IMR-90 (cell line): ENCODE measurements at regions not wholly inside any gene's neighbourhood (a gene's known extent, or its start where the extent isn't known, plus 50 kb on each side); places are given as distances from the start of the nearest gene placed in this dataset.

Source experiments
- ATAC-seq: fragments of 200-7000 bp; cut with Tn5 transposase; 2 replicates; pipeline ENCODE4 v1.9.1; 2020; ENCODE audit warnings: low read depth, mild to moderate bottlenecking, moderate library complexity
- BruUV-seq: library from RNA; stranded (reverse); fragments of 400-500 nt; replicated peaks from 2 replicates; lab custom pipeline; 2021; lab: Mats Ljungman, UMichigan
- CTCF ChIA-PET: fragments of 300-600 bp; formaldehyde crosslinking; extraction: SDS; loops from one replicate; lab custom pipeline; 2021; ENCODE audit warnings: antibody characterized with exemption; lab: Yijun Ruan, JAX
- POLR2A ChIA-PET: fragments of 300-600 bp; sonication (Branson Sonifier 250); formaldehyde crosslinking; loops from one replicate; lab custom pipeline; 2022; ENCODE audit warnings: antibody characterized with exemption; ENCODE audit not compliant: unreplicated experiment; lab: Charles Lee
- DNase-seq: peaks from one replicate; pipeline ENCODE4 v3.0.0; 2013
- H2AFZ ChIP-seq: replicated peaks from 2 replicates; pipeline ENCODE3; 2013; ENCODE audit warnings: low read length, mild to moderate bottlenecking; ENCODE audit not compliant: poor library complexity
- H2AK5ac ChIP-seq: 2 replicates; pipeline ENCODE4 v1.6.1; 2013; ENCODE audit warnings: low read depth, low read length, inconsistent platforms
- H2AK9ac ChIP-seq: replicated peaks from 2 replicates; pipeline ENCODE3; 2013; ENCODE audit warnings: mild to moderate bottlenecking, low read depth, low read length, moderate library complexity; ENCODE audit not compliant: poor library complexity
- H2BK120ac ChIP-seq: 2 replicates; pipeline ENCODE4 v1.6.1; 2013; ENCODE audit warnings: low read depth, low read length, inconsistent platforms
- H2BK15ac ChIP-seq: 3 replicates; pipeline ENCODE4 v1.6.1; 2013; ENCODE audit warnings: low read depth, low read length, inconsistent platforms
- H2BK20ac ChIP-seq: 2 replicates; pipeline ENCODE4 v1.6.1; 2013; ENCODE audit warnings: low read depth, mild to moderate bottlenecking, inconsistent platforms, low read length, moderate library complexity
- H2BK5ac ChIP-seq: 2 replicates; pipeline ENCODE4 v1.6.1; 2013; ENCODE audit warnings: mild to moderate bottlenecking, low read depth, low read length, inconsistent platforms; ENCODE audit not compliant: poor library complexity, severe bottlenecking
- H3K14ac ChIP-seq: replicated peaks from 2 replicates; pipeline ENCODE4 v1.6.1; 2013; ENCODE audit warnings: low read depth, low read length, inconsistent platforms
- H3K18ac ChIP-seq: 2 replicates; pipeline ENCODE4 v1.6.1; 2013; ENCODE audit warnings: low read depth, low read length, control low read depth
- H3K23ac ChIP-seq: 2 replicates; pipeline ENCODE4 v1.6.1; 2013; ENCODE audit warnings: low read depth, low read length, inconsistent platforms
- H3K27ac ChIP-seq: 2 replicates; pipeline ENCODE4 v1.5.1; 2013; ENCODE audit warnings: mild to moderate bottlenecking, control low read depth, low read length; ENCODE audit not compliant: insufficient read depth
- H3K27me3 ChIP-seq: 2 replicates; pipeline ENCODE4 v1.6.1; 2013; ENCODE audit warnings: low read length; ENCODE audit not compliant: control insufficient read depth, insufficient read depth
- H3K36me3 ChIP-seq: 2 replicates; pipeline ENCODE4 v1.6.1; 2013; ENCODE audit warnings: low read length, mixed read lengths; ENCODE audit not compliant: control insufficient read depth, insufficient read depth
- H3K4ac ChIP-seq: 2 replicates; pipeline ENCODE4 v1.6.1; 2013; ENCODE audit warnings: low read depth, low read length, inconsistent platforms
- H3K4me1 ChIP-seq: 2 replicates; pipeline ENCODE4 v1.6.1; 2013; ENCODE audit warnings: low read length, mixed read lengths; ENCODE audit not compliant: control insufficient read depth, insufficient read depth
- H3K4me2 ChIP-seq: 2 replicates; pipeline ENCODE4 v1.6.1; 2013; ENCODE audit warnings: low read depth, mild to moderate bottlenecking, control low read depth, low read length, moderate library complexity
- H3K4me3 ChIP-seq: 2 replicates; pipeline ENCODE4 v1.5.1; 2013; ENCODE audit warnings: low read depth, mild to moderate bottlenecking, control low read depth, low read length, moderate library complexity; ENCODE audit not compliant: insufficient read depth
- H3K56ac ChIP-seq: 2 replicates; pipeline ENCODE4 v1.6.1; 2013; ENCODE audit warnings: low read length, inconsistent platforms; ENCODE audit not compliant: insufficient read depth; ENCODE audit errors: extremely low read depth
- H3K79me1 ChIP-seq, 2 experiments: 2 replicates each; pipeline ENCODE4 v1.6.1; 2013; ENCODE audit warnings: low read length in 2 of 2, inconsistent platforms in 1 of 2, low read depth in 1 of 2
- H3K9ac ChIP-seq: 2 replicates; pipeline ENCODE4 v1.6.1; 2013; ENCODE audit warnings: low read depth, low read length, control low read depth
- H3K9me1 ChIP-seq: 2 replicates; pipeline ENCODE4 v1.6.1; 2013; ENCODE audit warnings: low read length, inconsistent platforms; ENCODE audit not compliant: insufficient read depth
- H3K9me3 ChIP-seq: 2 replicates; pipeline ENCODE4 v1.6.1; 2013; ENCODE audit warnings: low read length; ENCODE audit not compliant: control insufficient read depth, insufficient read depth
- H4K20me1 ChIP-seq: 2 replicates; pipeline ENCODE4 v1.6.1; 2013; ENCODE audit warnings: low read length, inconsistent platforms; ENCODE audit not compliant: insufficient read depth
- H4K5ac ChIP-seq: 2 replicates; pipeline ENCODE4 v1.6.1; 2013; ENCODE audit warnings: mild to moderate bottlenecking, low read depth, low read length, control low read depth
- H4K8ac ChIP-seq, 2 experiments: 2 replicates each; pipeline ENCODE4 v1.6.1; 2013; ENCODE audit warnings: low read depth in 2 of 2, low read length in 2 of 2, control low read depth in 1 of 2, inconsistent platforms in 1 of 2
- H4K91ac ChIP-seq: 2 replicates; pipeline ENCODE4 v1.6.1; 2013; ENCODE audit warnings: low read depth, low read length, inconsistent platforms; ENCODE audit not compliant: insufficient read depth
- CEBPB ChIP-seq: IDR thresholded peaks from 2 replicates; pipeline ENCODE4 v1.6.1; 2012; ENCODE audit warnings: low read depth, low read length, improper control_type of control experiment
- CHD1 ChIP-seq: IDR thresholded peaks from 2 replicates; pipeline ENCODE4 v1.6.1; 2012; ENCODE audit warnings: low read depth, low read length, improper control_type of control experiment
- FOS ChIP-seq: fragments of 150-350 bp; IDR thresholded peaks from 2 replicates; pipeline ENCODE4 v1.6.1; 2016; ENCODE audit warnings: low read depth, low read length
- MAFK ChIP-seq: IDR thresholded peaks from 2 replicates; pipeline ENCODE4 v1.6.1; 2012; ENCODE audit warnings: low read depth, low read length, improper control_type of control experiment
- MAZ ChIP-seq: IDR thresholded peaks from 2 replicates; pipeline ENCODE4 v1.6.1; 2012; ENCODE audit warnings: low read depth, mild to moderate bottlenecking, low read length, improper control_type of control experiment, moderate library complexity, borderline replicate concordance
- MXI1 ChIP-seq: IDR thresholded peaks from 2 replicates; pipeline ENCODE4 v1.6.1; 2012; ENCODE audit warnings: low read depth, mild to moderate bottlenecking, low read length, moderate library complexity, borderline replicate concordance
- NFE2L2 ChIP-seq: fragments of 150-350 bp; IDR thresholded peaks from 2 replicates; pipeline ENCODE4 v1.6.1; 2016; ENCODE audit warnings: low read depth, mild to moderate bottlenecking, low read length
- POLR2A ChIP-seq: IDR thresholded peaks from 2 replicates; pipeline ENCODE4 v1.6.1; 2012; ENCODE audit warnings: mild to moderate bottlenecking, low read depth, low read length
- RCOR1 ChIP-seq: IDR thresholded peaks from 2 replicates; pipeline ENCODE4 v1.6.1; 2012; ENCODE audit warnings: mild to moderate bottlenecking, low read length, improper control_type of control experiment; ENCODE audit not compliant: insufficient replicate concordance
- dilution Hi-C: fragments of 300-500 bp; cut with HindIII; formaldehyde crosslinking; loops from one replicate; pipeline ENCODE4 v1.14.3; 2018; ENCODE audit warnings: low sequenced_read_pairs; ENCODE audit not compliant: unreplicated experiment
- in situ Hi-C: fragments of 300-500 bp; cut with MboI; formaldehyde crosslinking; loops from 3 replicates; pipeline ENCODE4 v1.14.3; 2019; ENCODE audit warnings: low sequenced_read_pairs, inconsistent platforms, mixed read lengths
- intact Hi-C: fragments of 100-400 bp; cut with micrococcal nuclease; formaldehyde crosslinking; loops from 2 replicates; pipeline ENCODE4 v1.10.0; 2022
- TF ChIP-seq, protein P1 (sequence below): fragments of 150-350 bp; IDR thresholded peaks from 2 replicates; pipeline ENCODE4 v1.6.1; 2017; ENCODE audit warnings: mild to moderate bottlenecking, antibody characterized with exemption, low read length, low read depth

DNA sequence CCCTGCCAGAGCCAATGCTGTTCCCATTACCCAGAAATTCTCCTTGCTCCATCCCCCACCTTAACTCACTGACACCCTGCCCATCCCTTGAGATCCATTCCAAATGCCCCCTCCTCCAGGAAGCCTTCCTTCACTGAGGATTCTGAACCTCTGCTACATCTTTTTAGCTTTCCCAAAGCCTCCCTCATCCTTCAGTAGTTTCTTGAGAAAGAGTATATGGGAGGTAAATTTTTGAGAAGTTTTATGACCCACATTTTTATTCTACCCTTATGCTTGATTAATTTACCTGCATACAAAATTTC lies 93.1 kb downstream of the INHBB start:
- Histone ChIP-seq H3K18ac (no peak overlapping the region), H3K27me3 (peaks cover 76% of the 10 kb centered on the region), H4K5ac (no peak overlapping the region), H2BK120ac (no peak overlapping the region), H3K14ac (no peak overlapping the region), H4K8ac (no peak overlapping the region), H2BK15ac (no peak overlapping the region), H2BK20ac (no peak overlapping the region), H3K4me3 (no peak overlapping the region), H3K9ac (no peak overlapping the region), H2BK5ac (no peak overlapping the region), H3K56ac (no peak overlapping the region), H3K4me2 (no peak overlapping the region), H4K20me1 (no peaks in the 10 kb centered on the region), H3K79me1 (no peaks in the 10 kb centered on the region), H3K9me1 (no peaks in the 10 kb centered on the region), H4K91ac (no peak overlapping the region), H3K23ac (no peak overlapping the region), H3K9me3 (no peaks in the 10 kb centered on the region; the same call in 1 of the 2 replicates), H3K4ac (no peak overlapping the region), H2AK9ac (no peak overlapping the region), H2AK5ac (no peak overlapping the region), H3K4me1 (peaks cover 2% of the 10 kb centered on the region; the same call in 1 of the 2 replicates), H3K36me3 (no peaks in the 10 kb centered on the region), H3K27ac (no peak overlapping the region), H2AFZ (no peak overlapping the region)
- no peak for ATAC-seq
- intact Hi-C loops (no loop called here), in situ Hi-C loops (no loop called here), dilution Hi-C loops (no loop called here)
- no TSS peak for BruUV-seq
- DNase-seq, result no peak
- POLR2A ChIA-PET, result no interaction called here
- CTCF ChIA-PET, result no interaction called here
- TF ChIP-seq MXI1, result no peak
- TF ChIP-seq FOS, result no peak
- TF ChIP-seq POLR2A, result no peak
- no peak for TF ChIP-seq CHD1
- TF ChIP-seq, protein P1, sequence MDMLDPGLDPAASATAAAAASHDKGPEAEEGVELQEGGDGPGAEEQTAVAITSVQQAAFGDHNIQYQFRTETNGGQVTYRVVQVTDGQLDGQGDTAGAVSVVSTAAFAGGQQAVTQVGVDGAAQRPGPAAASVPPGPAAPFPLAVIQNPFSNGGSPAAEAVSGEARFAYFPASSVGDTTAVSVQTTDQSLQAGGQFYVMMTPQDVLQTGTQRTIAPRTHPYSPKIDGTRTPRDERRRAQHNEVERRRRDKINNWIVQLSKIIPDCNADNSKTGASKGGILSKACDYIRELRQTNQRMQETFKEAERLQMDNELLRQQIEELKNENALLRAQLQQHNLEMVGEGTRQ, result no peak
- TF ChIP-seq CEBPB, result no peak
- no peak for TF ChIP-seq MAFK
- TF ChIP-seq MAZ, result no peak
- no peak for TF ChIP-seq RCOR1
- TF ChIP-seq NFE2L2, result no peak
